MCF 10A (cell line): ENCODE measurements at regions not wholly inside any gene's neighbourhood (a gene's known extent, or its start where the extent isn't known, plus 50 kb on each side); places are given as distances from the start of the nearest gene placed in this dataset.

Source experiments
- BruUV-seq: library from RNA; stranded (reverse); fragments of 400-500 nt; replicated peaks from 2 replicates; lab custom pipeline; 2021; lab: Mats Ljungman, UMichigan
- CTCF ChIA-PET: fragments of 300-600 bp; sonication (Branson Sonifier 250); formaldehyde crosslinking; extraction: SDS; loops from one replicate; lab custom pipeline; 2021; ENCODE audit warnings: antibody characterized with exemption, inconsistent platforms; lab: Yijun Ruan, JAX
- POLR2A ChIA-PET: fragments of 300-600, 350-650 bp; sonication (Branson Sonifier 250); formaldehyde crosslinking; extraction: SDS; loops from one replicate; lab custom pipeline; 2020; ENCODE audit warnings: antibody characterized with exemption, inconsistent platforms; lab: Yijun Ruan, JAX
- DNase-seq: peaks from one replicate; pipeline ENCODE4 v3.0.0-alpha.2; 2018; ENCODE audit not compliant: unreplicated experiment
- H3K27ac Mint-ChIP-seq: one replicate; pipeline ENCODE4 v1.8.0; 2022; ENCODE audit warnings: mild to moderate bottlenecking, low read depth, mixed read lengths; ENCODE audit not compliant: unreplicated experiment
- H3K27me3 Mint-ChIP-seq: one replicate; pipeline ENCODE4 v1.8.0; 2022; ENCODE audit warnings: mixed read lengths; ENCODE audit not compliant: insufficient read depth, unreplicated experiment
- H3K36me3 Mint-ChIP-seq: one replicate; pipeline ENCODE4 v1.8.0; 2022; ENCODE audit warnings: mild to moderate bottlenecking, moderate library complexity, mixed read lengths; ENCODE audit not compliant: insufficient read depth, unreplicated experiment
- H3K4me1 Mint-ChIP-seq: one replicate; pipeline ENCODE4 v1.8.0; 2022; ENCODE audit warnings: mixed read lengths; ENCODE audit not compliant: insufficient read depth, unreplicated experiment
- H3K4me3 Mint-ChIP-seq: one replicate; pipeline ENCODE4 v1.8.0; 2022; ENCODE audit warnings: mild to moderate bottlenecking, moderate library complexity, mixed read lengths; ENCODE audit not compliant: unreplicated experiment
- H3K9me3 Mint-ChIP-seq: one replicate; pipeline ENCODE4 v1.8.0; 2022; ENCODE audit warnings: mixed read lengths; ENCODE audit not compliant: unreplicated experiment
- CTCF ChIP-seq: fragments of 200-600 bp; IDR thresholded peaks from one replicate; pipeline ENCODE4 v1.8.0; 2022; ENCODE audit warnings: antibody characterized with exemption, mild to moderate bottlenecking; ENCODE audit not compliant: unreplicated experiment
- intact Hi-C: fragments of 100-400 bp; cut with micrococcal nuclease; formaldehyde crosslinking; loops from 2 replicates; pipeline ENCODE4 v1.14.1; 2022

GRCh38 chr6:27176096-27176495, 71.4 kb upstream of the PRSS16 start:
- H3K36me3 Mint-ChIP-seq, result peaks cover 18% of the 10 kb centered on the region
- H3K9me3 Mint-ChIP-seq, result no peaks in the 10 kb centered on the region
- H3K27ac Mint-ChIP-seq, result peak overlapping the region; percentile 92
- ChIA-PET POLR2A (interaction anchor here (0.9 to 3.4 kb wide), 11 partner anchors 10 to 717 kb away, joined by 4 to 50 read pairs (median 8); a partner anchor contains a TSS), CTCF (interaction anchor here (0.6 to 1.6 kb wide), 3 partner anchors 13 to 1168 kb away, joined by 3 to 10 read pairs (median 7); no protein-coding TSS in a partner anchor)
- no peak for DNase-seq
- TF ChIP-seq CTCF, result no peak
- no peaks in the 10 kb centered on the region for H3K27me3 Mint-ChIP-seq
- H3K4me3 Mint-ChIP-seq, result peak overlapping the region; percentile 87
- no peaks in the 10 kb centered on the region for H3K4me1 Mint-ChIP-seq
- intact Hi-C loops, result loop anchor here (1.0 to 5.0 kb wide), 3 partner anchors 14 to 371 kb away; no protein-coding TSS in a partner anchor
- BruUV-seq, result no TSS peak

GRCh38 chr6:27176523-27177484, 70.7 kb upstream of the PRSS16 start:
- no TSS peak for BruUV-seq
- POLR2A ChIA-PET, result interaction anchor here (0.5 to 3.4 kb wide), 41 partner anchors 10 to 1103 kb away, joined by 3 to 50 read pairs (median 5); partner anchors contain the start of gene ZSCAN26

GRCh38 chr6:27177485-27178406, 69.8 kb upstream of the PRSS16 start:
- CTCF ChIA-PET, result interaction anchor here (0.6 to 2.1 kb wide), 18 partner anchors 10 to 1807 kb away, joined by 3 to 10 read pairs (median 3); a partner anchor contains a TSS
- peak overlapping the region; percentile 92 for H3K27ac Mint-ChIP-seq
- peak; percentile 92 for DNase-seq
- H3K27me3 Mint-ChIP-seq, result no peaks in the 10 kb centered on the region
- H3K36me3 Mint-ChIP-seq, result peaks cover 18% of the 10 kb centered on the region
- TF ChIP-seq CTCF, result peak; percentile 36
- POLR2A ChIA-PET, result interaction anchor here (0.5 to 3.4 kb wide), 47 partner anchors 10 to 1263 kb away, joined by 3 to 50 read pairs (median 5); partner anchors contain the start of genes ZNF165, ZNF391 and ZSCAN26
- no peaks in the 10 kb centered on the region for H3K4me1 Mint-ChIP-seq
- H3K9me3 Mint-ChIP-seq, result no peaks in the 10 kb centered on the region
- no TSS peak for BruUV-seq
- intact Hi-C loops, result loop anchor here (1.0 to 5.0 kb wide), 3 partner anchors 36 to 370 kb away; no protein-coding TSS in a partner anchor
- H3K4me3 Mint-ChIP-seq, result peak overlapping the region; percentile 87

More at GRCh38 chr6:27176523-27177484, 70.7 kb upstream of the PRSS16 start:
- H3K4me3 Mint-ChIP-seq, result peak overlapping the region; percentile 87
- intact Hi-C loops, result loop anchor here (1.0 to 5.0 kb wide), 4 partner anchors 15 to 370 kb away; no protein-coding TSS in a partner anchor
- peak; percentile 60 for DNase-seq
- H3K4me1 Mint-ChIP-seq, result no peaks in the 10 kb centered on the region
- peak overlapping the region; percentile 92 for H3K27ac Mint-ChIP-seq
- no peaks in the 10 kb centered on the region for H3K27me3 Mint-ChIP-seq
- no peaks in the 10 kb centered on the region for H3K9me3 Mint-ChIP-seq
- no peak for TF ChIP-seq CTCF
- H3K36me3 Mint-ChIP-seq, result peaks cover 18% of the 10 kb centered on the region
- CTCF ChIA-PET, result interaction anchor here (0.5 to 2.1 kb wide), 16 partner anchors 11 to 1808 kb away, joined by 3 to 10 read pairs (median 3); a partner anchor contains a TSS
